Stomach (tissue), 4 donors: ENCODE measurements at regions not wholly inside any gene's neighbourhood (a gene's known extent, or its start where the extent isn't known, plus 50 kb on each side); places are given as distances from the start of the nearest gene placed in this dataset.

ENCODE experiments used
- CTCF ChIP-seq, 7 experiments: fragments of 450-650 bp in 4 of 7; fragments of 200-600 bp in 3 of 7; sonication (generic) in 3 of 7; IDR thresholded peaks; one replicate each; pipeline ENCODE4 v1.5.1; 2016 to 2019; ENCODE audit warnings: antibody characterized with exemption in 7 of 7, control low read depth in 2 of 7, mild to moderate bottlenecking in 1 of 7
- EP300 ChIP-seq: sonication (generic); formaldehyde crosslinking; IDR thresholded peaks from one replicate; pipeline ENCODE4 v1.6.1; 2017; ENCODE audit warnings: antibody characterized with exemption

- TF ChIP-seq CTCF (IDR thresholded peaks at IDR 0.05): no peak
- no peak for TF ChIP-seq EP300
Observed at GRCh38 chr4:26239801-26240200, 81.0 kb upstream of the RBPJ start.
